KMS-11 (cell line): ENCODE measurements at regions not wholly inside any gene's neighbourhood (a gene's known extent, or its start where the extent isn't known, plus 50 kb on each side); places are given as distances from the start of the nearest gene placed in this dataset.

Source experiments
- H2AFZ ChIP-seq: fragments of 200-600 bp; sonication (generic); 2 replicates; pipeline ENCODE4 v1.6.1; 2016; ENCODE audit warnings: antibody characterized with exemption, mixed run types, low read depth
- H3K27ac ChIP-seq: fragments of 200-600 bp; sonication (generic); 2 replicates; pipeline ENCODE4 v1.6.1; 2016; ENCODE audit warnings: mild to moderate bottlenecking, mixed run types
- H3K27me3 ChIP-seq: fragments of 200-600 bp; sonication (generic); 2 replicates; pipeline ENCODE4 v1.6.1; 2017; ENCODE audit warnings: mild to moderate bottlenecking, low read depth, mixed run types, moderate library complexity; ENCODE audit not compliant: insufficient read depth
- H3K36me3 ChIP-seq: fragments of 200-600 bp; sonication (generic); 2 replicates; pipeline ENCODE4 v1.6.1; 2017; ENCODE audit warnings: mild to moderate bottlenecking, mixed run types; ENCODE audit not compliant: insufficient read depth
- H3K4me1 ChIP-seq: fragments of 200-600 bp; sonication (generic); 2 replicates; pipeline ENCODE4 v1.6.1; 2016; ENCODE audit warnings: mild to moderate bottlenecking, low read depth, mixed run types; ENCODE audit not compliant: poor library complexity, severe bottlenecking
- H3K4me2 ChIP-seq: fragments of 200-600 bp; sonication (generic); 2 replicates; pipeline ENCODE4 v1.7.0; 2016; ENCODE audit warnings: mild to moderate bottlenecking, mixed run types
- H3K4me3 ChIP-seq: fragments of 200-600 bp; sonication (generic); IDR thresholded peaks from 2 replicates; pipeline ENCODE4 v1.6.1; 2017; ENCODE audit warnings: low read depth, low read length, mixed read lengths; ENCODE audit not compliant: insufficient read depth
- H3K79me2 ChIP-seq: fragments of 200-600 bp; sonication (generic); 2 replicates; pipeline ENCODE4 v1.6.1; 2016; ENCODE audit warnings: low read depth, mixed run types; ENCODE audit not compliant: insufficient read depth
- H3K9ac ChIP-seq: fragments of 200-600 bp; sonication (generic); 2 replicates; pipeline ENCODE4 v1.6.1; 2016; ENCODE audit warnings: mild to moderate bottlenecking, mixed run types
- H4K20me1 ChIP-seq: fragments of 200-600 bp; sonication (generic); 2 replicates; pipeline ENCODE4 v1.6.1; 2016; ENCODE audit warnings: mild to moderate bottlenecking, mixed run types; ENCODE audit not compliant: insufficient read depth
- CTCF ChIP-seq: fragments of 200-600 bp; sonication (generic); conservative IDR thresholded peaks from 2 replicates; pipeline ENCODE4 v1.6.1; 2017; ENCODE audit warnings: low read depth, mild to moderate bottlenecking, antibody characterized with exemption, low read length, moderate library complexity, mixed read lengths

GRCh38 chr5:147015405-147015804 lies 136.8 kb upstream of the PPP2R2B start:
- Histone ChIP-seq H3K4me3 (no peak overlapping the region), H3K9ac (no peak overlapping the region), H3K27me3 (no peaks in the 10 kb centered on the region), H4K20me1 (no peaks in the 10 kb centered on the region), H3K4me1 (no peaks in the 10 kb centered on the region), H2AFZ (no peak overlapping the region), H3K36me3 (no peaks in the 10 kb centered on the region), H3K4me2 (no peak overlapping the region), H3K79me2 (no peaks in the 10 kb centered on the region), H3K27ac (no peak overlapping the region)
- no peak for TF ChIP-seq CTCF

- no peaks in the 10 kb centered on the region for H3K27me3 ChIP-seq
- H4K20me1 ChIP-seq = no peaks in the 10 kb centered on the region
- H3K4me3 ChIP-seq = no peak overlapping the region
- H3K27ac ChIP-seq = no peak overlapping the region
- no peaks in the 10 kb centered on the region for H3K79me2 ChIP-seq
- H3K9ac ChIP-seq = no peak overlapping the region
- no peak for TF ChIP-seq CTCF
- H2AFZ ChIP-seq = no peak overlapping the region
- no peaks in the 10 kb centered on the region for H3K4me1 ChIP-seq
- H3K36me3 ChIP-seq = no peaks in the 10 kb centered on the region
- no peak overlapping the region for H3K4me2 ChIP-seq
Measured at GRCh38 chr5:147017191-147017590, 138.6 kb upstream of the PPP2R2B start.

GRCh38 chr5:147017621-147018020 lies 139.1 kb upstream of the PPP2R2B start:
- Histone ChIP-seq H2AFZ (no peak overlapping the region), H3K4me1 (no peaks in the 10 kb centered on the region), H4K20me1 (no peaks in the 10 kb centered on the region), H3K9ac (no peak overlapping the region), H3K36me3 (no peaks in the 10 kb centered on the region), H3K27me3 (no peaks in the 10 kb centered on the region), H3K4me2 (no peak overlapping the region), H3K79me2 (no peaks in the 10 kb centered on the region), H3K27ac (no peak overlapping the region), H3K4me3 (no peak overlapping the region)
- no peak for TF ChIP-seq CTCF

GRCh38 chr5:147018812-147019211 lies 140.3 kb upstream of the PPP2R2B start:
- no peak overlapping the region for H2AFZ ChIP-seq
- no peak overlapping the region for H3K4me2 ChIP-seq
- H3K9ac ChIP-seq = no peak overlapping the region
- TF ChIP-seq CTCF = no peak
- no peaks in the 10 kb centered on the region for H3K27me3 ChIP-seq
- H3K4me3 ChIP-seq = no peak overlapping the region
- no peaks in the 10 kb centered on the region for H3K79me2 ChIP-seq
- no peak overlapping the region for H3K27ac ChIP-seq
- no peaks in the 10 kb centered on the region for H3K4me1 ChIP-seq
- no peaks in the 10 kb centered on the region for H4K20me1 ChIP-seq
- no peaks in the 10 kb centered on the region for H3K36me3 ChIP-seq
